Brain microvascular endothelial cell (primary cell): ENCODE measurements at regions not wholly inside any gene's neighbourhood (a gene's known extent, or its start where the extent isn't known, plus 50 kb on each side); places are given as distances from the start of the nearest gene placed in this dataset.

Source experiments
- DNase-seq: peaks from one replicate; pipeline ENCODE4 v3.0.0-alpha.2; 2020
- H3K27ac ChIP-seq: fragments of 250-450 bp; sonication (Bioruptor Pico); 2 replicates; pipeline ENCODE4 v1.5.1; 2020; ENCODE audit warnings: mild to moderate bottlenecking, moderate library complexity
- H3K27me3 ChIP-seq: fragments of 250-450 bp; sonication (Bioruptor Pico); replicated peaks from 2 replicates; pipeline ENCODE4 v1.5.1; 2020; ENCODE audit warnings: mild to moderate bottlenecking
- H3K36me3 ChIP-seq: fragments of 250-450 bp; sonication (Bioruptor Pico); replicated peaks from 2 replicates; pipeline ENCODE4 v1.5.1; 2020; ENCODE audit warnings: mild to moderate bottlenecking
- H3K4me3 ChIP-seq: 2 replicates; pipeline ENCODE4 v1.5.1; 2011; ENCODE audit warnings: low read depth, mild to moderate bottlenecking, control low read depth, low read length, moderate library complexity
- in situ Hi-C: cut with HindIII; loops from 2 replicates; pipeline ENCODE4 v1.10.0; 2017; ENCODE audit warnings: low sequenced_read_pairs, low pct_ligation_motif_present
- TF ChIP-seq, protein P1 (sequence below): IDR thresholded peaks from 2 replicates; pipeline ENCODE4 v1.5.1; 2011; ENCODE audit warnings: low read depth, mild to moderate bottlenecking, moderate library complexity, low read length, control low read depth, inconsistent platforms; ENCODE audit errors: missing control alignments

GRCh38 chr13:60758637-60759036 is 361.6 kb downstream of the TDRD3 start:
- H3K27ac ChIP-seq: no peak overlapping the region
- in situ Hi-C loops: no loop called here
- no peak overlapping the region for H3K4me3 ChIP-seq
- H3K27me3 ChIP-seq: no peaks in the 10 kb centered on the region
- no peaks in the 10 kb centered on the region for H3K36me3 ChIP-seq
- TF ChIP-seq, protein P1, sequence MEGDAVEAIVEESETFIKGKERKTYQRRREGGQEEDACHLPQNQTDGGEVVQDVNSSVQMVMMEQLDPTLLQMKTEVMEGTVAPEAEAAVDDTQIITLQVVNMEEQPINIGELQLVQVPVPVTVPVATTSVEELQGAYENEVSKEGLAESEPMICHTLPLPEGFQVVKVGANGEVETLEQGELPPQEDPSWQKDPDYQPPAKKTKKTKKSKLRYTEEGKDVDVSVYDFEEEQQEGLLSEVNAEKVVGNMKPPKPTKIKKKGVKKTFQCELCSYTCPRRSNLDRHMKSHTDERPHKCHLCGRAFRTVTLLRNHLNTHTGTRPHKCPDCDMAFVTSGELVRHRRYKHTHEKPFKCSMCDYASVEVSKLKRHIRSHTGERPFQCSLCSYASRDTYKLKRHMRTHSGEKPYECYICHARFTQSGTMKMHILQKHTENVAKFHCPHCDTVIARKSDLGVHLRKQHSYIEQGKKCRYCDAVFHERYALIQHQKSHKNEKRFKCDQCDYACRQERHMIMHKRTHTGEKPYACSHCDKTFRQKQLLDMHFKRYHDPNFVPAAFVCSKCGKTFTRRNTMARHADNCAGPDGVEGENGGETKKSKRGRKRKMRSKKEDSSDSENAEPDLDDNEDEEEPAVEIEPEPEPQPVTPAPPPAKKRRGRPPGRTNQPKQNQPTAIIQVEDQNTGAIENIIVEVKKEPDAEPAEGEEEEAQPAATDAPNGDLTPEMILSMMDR: no peak
- no peak for DNase-seq

- H3K27ac ChIP-seq: no peak overlapping the region
- in situ Hi-C loops: no loop called here
- no peak for DNase-seq
- TF ChIP-seq, protein P1: no peak
- H3K36me3 ChIP-seq: no peaks in the 10 kb centered on the region
- H3K27me3 ChIP-seq: no peaks in the 10 kb centered on the region
- no peak overlapping the region for H3K4me3 ChIP-seq
Measured at GRCh38 chr13:60757501-60758215, 360.6 kb downstream of the TDRD3 start.

DNA sequence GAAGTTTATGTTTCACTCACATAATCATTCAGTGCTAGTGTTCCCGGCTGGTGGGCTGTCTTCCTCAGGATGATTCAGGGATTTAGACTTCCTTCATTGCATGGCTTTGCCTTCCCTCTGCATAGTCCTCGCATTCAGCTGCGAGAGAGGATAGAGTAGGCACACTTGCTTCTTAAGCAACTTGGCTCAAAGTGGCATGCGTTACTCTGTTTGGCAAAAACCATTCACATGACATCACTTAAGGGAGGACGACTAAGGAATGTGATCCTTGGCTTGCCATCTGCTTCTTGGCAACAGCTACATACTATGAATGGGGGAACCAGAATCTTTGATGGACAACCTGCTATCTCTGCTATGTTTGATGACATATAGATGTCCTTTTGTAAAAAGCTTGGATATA is 359.3 kb downstream of the TDRD3 start:
- TF ChIP-seq, protein P1: no peak
- Histone ChIP-seq H3K36me3 (no peaks in the 10 kb centered on the region), H3K27me3 (no peaks in the 10 kb centered on the region), H3K27ac (no peak overlapping the region), H3K4me3 (no peak overlapping the region)
- DNase-seq: no peak
- in situ Hi-C loops: no loop called here

DNA sequence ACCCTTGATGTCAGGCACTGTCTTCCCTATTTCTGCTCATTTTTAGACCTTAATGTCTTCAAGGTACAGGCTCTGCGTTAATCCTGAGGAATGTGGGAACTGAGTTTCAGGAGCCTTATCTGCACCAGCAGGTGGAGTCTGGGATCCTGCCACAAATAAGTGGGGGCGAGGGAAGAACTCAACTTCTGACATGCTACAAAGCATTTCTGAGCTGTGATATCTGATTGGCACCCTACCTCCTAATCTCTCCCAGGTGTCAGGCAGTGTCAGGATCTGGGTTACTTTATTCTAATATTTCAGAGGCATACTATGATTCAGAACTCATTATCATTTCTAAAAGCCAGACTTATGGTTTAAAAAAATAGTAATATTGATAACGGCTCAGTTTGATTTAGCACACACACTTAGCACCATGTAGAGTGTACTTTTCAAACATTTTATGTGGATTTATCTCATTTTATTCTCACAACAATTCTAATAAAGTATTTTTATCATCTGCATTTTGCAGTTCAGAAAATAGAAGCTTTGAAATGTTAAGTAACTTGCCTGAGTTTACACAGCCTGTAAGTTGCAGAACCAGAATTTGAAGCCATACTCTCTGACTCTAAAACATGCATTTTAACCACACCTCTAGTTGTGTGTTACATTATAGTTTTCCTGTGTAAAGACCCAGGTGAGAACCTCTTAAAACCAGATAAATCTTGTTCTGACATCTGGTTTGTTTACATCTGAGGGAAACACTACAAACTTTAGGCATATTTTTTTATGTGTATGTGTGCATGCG is 358.6 kb downstream of the TDRD3 start:
- TF ChIP-seq, protein P1: peak; percentile 1
- in situ Hi-C loops: no loop called here
- Histone ChIP-seq H3K27me3 (no peaks in the 10 kb centered on the region), H3K4me3 (no peak overlapping the region), H3K27ac (no peak overlapping the region), H3K36me3 (no peaks in the 10 kb centered on the region)
- no peak for DNase-seq

DNA sequence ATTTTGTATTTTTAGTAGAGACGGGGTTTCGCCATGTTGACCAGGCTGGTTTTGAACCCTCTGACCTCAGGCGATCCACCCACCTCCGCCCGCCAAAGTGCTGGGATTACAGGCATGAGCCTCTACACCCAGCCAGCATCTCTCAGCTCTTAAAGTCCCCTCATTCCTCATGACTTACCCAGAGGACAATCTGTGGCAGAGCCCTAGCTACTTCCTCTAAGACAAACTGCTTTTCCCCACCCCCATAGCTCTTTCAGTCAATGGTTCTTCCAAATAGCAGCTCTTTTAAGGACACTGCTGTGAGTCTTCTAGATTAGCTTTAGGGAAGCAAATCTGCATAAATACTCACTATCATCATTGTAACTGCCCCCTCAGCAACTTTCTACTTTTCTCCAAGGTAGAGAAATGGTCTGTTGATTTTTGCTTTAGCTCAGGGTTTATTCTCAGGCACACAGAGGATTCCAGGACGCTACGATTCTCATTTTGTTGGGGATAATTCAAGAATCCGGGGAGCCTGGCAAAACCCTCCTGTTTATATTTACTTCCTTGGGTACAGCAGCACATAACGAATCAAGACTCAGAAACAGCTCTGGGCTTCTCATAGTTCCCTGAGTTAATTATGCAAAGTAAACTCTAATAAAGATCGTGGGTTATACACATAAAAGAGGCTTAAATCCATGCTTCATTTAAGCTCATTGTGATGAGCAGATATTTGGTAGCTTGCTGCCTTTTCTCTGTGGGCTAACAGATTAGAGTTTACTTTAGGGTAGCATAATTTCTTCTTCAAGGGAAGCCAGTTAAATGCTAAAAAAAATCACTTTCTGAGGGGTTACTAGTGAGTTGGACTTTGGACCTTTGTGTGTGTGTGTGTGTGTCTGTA is 357.4 kb downstream of the TDRD3 start:
- no peak overlapping the region for H3K27ac ChIP-seq
- no peak overlapping the region for H3K4me3 ChIP-seq
- H3K36me3 ChIP-seq: no peaks in the 10 kb centered on the region
- in situ Hi-C loops: no loop called here
- DNase-seq: no peak
- TF ChIP-seq, protein P1: no peak
- no peaks in the 10 kb centered on the region for H3K27me3 ChIP-seq
